ENCODE measurements at regions not wholly inside any gene's neighbourhood (a gene's known extent, or its start where the extent isn't known, plus 50 kb on each side); places are given as distances from the start of the nearest gene placed in this dataset.

GRCh38 chr2:221276033-221276432 is 296.1 kb downstream of the EPHA4 start:
- TF ChIP-seq, protein P1, sequence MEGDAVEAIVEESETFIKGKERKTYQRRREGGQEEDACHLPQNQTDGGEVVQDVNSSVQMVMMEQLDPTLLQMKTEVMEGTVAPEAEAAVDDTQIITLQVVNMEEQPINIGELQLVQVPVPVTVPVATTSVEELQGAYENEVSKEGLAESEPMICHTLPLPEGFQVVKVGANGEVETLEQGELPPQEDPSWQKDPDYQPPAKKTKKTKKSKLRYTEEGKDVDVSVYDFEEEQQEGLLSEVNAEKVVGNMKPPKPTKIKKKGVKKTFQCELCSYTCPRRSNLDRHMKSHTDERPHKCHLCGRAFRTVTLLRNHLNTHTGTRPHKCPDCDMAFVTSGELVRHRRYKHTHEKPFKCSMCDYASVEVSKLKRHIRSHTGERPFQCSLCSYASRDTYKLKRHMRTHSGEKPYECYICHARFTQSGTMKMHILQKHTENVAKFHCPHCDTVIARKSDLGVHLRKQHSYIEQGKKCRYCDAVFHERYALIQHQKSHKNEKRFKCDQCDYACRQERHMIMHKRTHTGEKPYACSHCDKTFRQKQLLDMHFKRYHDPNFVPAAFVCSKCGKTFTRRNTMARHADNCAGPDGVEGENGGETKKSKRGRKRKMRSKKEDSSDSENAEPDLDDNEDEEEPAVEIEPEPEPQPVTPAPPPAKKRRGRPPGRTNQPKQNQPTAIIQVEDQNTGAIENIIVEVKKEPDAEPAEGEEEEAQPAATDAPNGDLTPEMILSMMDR (conservative IDR thresholded peaks at IDR 0.05; ENCODE audit: low read depth, low read length), result no peak
- TF ChIP-seq EZH2phosphoT487 (IDR thresholded peaks at IDR 0.05; ENCODE audit: borderline replicate concordance, low read length) (no peak), EZH2 (IDR thresholded peaks at IDR 0.05; ENCODE audit: low read length, unreplicated experiment) (no peak)
- no peaks in the 10 kb centered on the region for H3K9me2 ChIP-seq (replicated peaks; ENCODE audit: low read length)
- ChIA-PET CTCF (no interaction called here), POLR2A (ENCODE audit: unreplicated experiment) (no interaction called here)
- no TSS peak for BruUV-seq (replicated peaks)
- no peaks in the 10 kb centered on the region for H3K4me1 ChIP-seq (ENCODE audit: insufficient read depth, low read length)
- H3K9ac ChIP-seq (ENCODE audit: low read length), result no peak overlapping the region
- no peak overlapping the region for H3K27ac ChIP-seq (ENCODE audit: low read length)
- no peaks in the 10 kb centered on the region; the same call in none of the 2 replicates for H3K27me3 ChIP-seq (ENCODE audit: low read length)
- intact Hi-C loops (cut with micrococcal nuclease), result no loop called here
- no peaks in the 10 kb centered on the region for H4K20me1 ChIP-seq (ENCODE audit: low read length)
- H3K9me3 ChIP-seq (ENCODE audit: low read length), result no peaks in the 10 kb centered on the region
- no peak overlapping the region for H3K4me3 ChIP-seq (ENCODE audit: low read length)
- H3K4me2 ChIP-seq (ENCODE audit: low read length), result no peak overlapping the region
- no peak for ATAC-seq
- no peaks in the 10 kb centered on the region for H3K79me2 ChIP-seq (ENCODE audit: low read length)
- no peak overlapping the region for H2AFZ ChIP-seq (ENCODE audit: low read length)
- DNase-seq, result no peak
- no peaks in the 10 kb centered on the region for H3K36me3 ChIP-seq (ENCODE audit: low read depth, low read length)
- no peaks in the 10 kb centered on the region for H3F3A ChIP-seq (ENCODE audit: low read length, unreplicated experiment)

- no TSS peak for BruUV-seq (replicated peaks)
- Histone ChIP-seq H3K79me2 (ENCODE audit: low read length) (no peaks in the 10 kb centered on the region), H3K4me2 (ENCODE audit: low read length) (no peak overlapping the region), H2AFZ (ENCODE audit: low read length) (no peak overlapping the region), H3K9me2 (replicated peaks; ENCODE audit: low read length) (no peaks in the 10 kb centered on the region), H3F3A (ENCODE audit: low read length, unreplicated experiment) (no peaks in the 10 kb centered on the region), H3K9me3 (ENCODE audit: low read length) (no peaks in the 10 kb centered on the region), H3K27me3 (ENCODE audit: low read length) (no peaks in the 10 kb centered on the region; the same call in none of the 2 replicates), H3K4me1 (ENCODE audit: insufficient read depth, low read length) (no peaks in the 10 kb centered on the region), H3K36me3 (ENCODE audit: low read depth, low read length) (no peaks in the 10 kb centered on the region), H3K27ac (ENCODE audit: low read length) (no peak overlapping the region), H3K9ac (ENCODE audit: low read length) (no peak overlapping the region), H3K4me3 (ENCODE audit: low read length) (no peak overlapping the region), H4K20me1 (ENCODE audit: low read length) (no peaks in the 10 kb centered on the region)
- ChIA-PET POLR2A (ENCODE audit: unreplicated experiment) (no interaction called here), CTCF (no interaction called here)
- DNase-seq (no peak), ATAC-seq (no peak)
- intact Hi-C loops (cut with micrococcal nuclease), result no loop called here
- TF ChIP-seq EZH2phosphoT487 (IDR thresholded peaks at IDR 0.05; ENCODE audit: borderline replicate concordance, low read length) (no peak), EZH2 (IDR thresholded peaks at IDR 0.05; ENCODE audit: low read length, unreplicated experiment) (no peak)
- TF ChIP-seq, protein P1 (conservative IDR thresholded peaks at IDR 0.05; ENCODE audit: low read depth, low read length), result no peak
Observed at GRCh38 chr2:221276601-221277000, 295.5 kb downstream of the EPHA4 start.

DNA sequence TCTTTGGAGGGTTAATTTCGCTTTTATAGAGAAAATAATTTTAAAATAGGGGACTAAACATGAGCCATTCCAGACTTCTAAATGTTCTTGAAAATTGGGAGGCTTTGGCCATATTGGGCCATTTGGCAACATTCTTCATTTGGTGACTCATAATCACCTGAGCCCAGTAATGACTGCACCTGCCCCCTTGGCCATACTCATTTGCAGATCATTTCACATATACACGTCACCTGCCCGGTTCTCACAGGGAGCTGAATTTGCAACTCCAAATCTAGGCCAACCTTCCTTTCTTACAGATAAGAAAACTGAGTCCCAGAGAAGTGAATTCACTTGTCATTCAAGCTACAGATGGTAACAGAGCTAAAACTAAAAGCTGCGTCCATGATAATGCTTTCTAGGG is 289.7 kb downstream of the EPHA4 start:
- TF ChIP-seq EZH2phosphoT487 (IDR thresholded peaks at IDR 0.05; ENCODE audit: borderline replicate concordance, low read length), result no peak
- TF ChIP-seq EZH2 (IDR thresholded peaks at IDR 0.05; ENCODE audit: low read length, unreplicated experiment), result no peak
- TF ChIP-seq, protein P1 (conservative IDR thresholded peaks at IDR 0.05; ENCODE audit: low read depth, low read length), result no peak
- Histone ChIP-seq H3K4me2 (ENCODE audit: low read length) (no peak overlapping the region), H3K9ac (ENCODE audit: low read length) (no peak overlapping the region), H3K27me3 (ENCODE audit: low read length) (no peaks in the 10 kb centered on the region; the same call in 1 of the 2 replicates), H3K9me3 (ENCODE audit: low read length) (no peaks in the 10 kb centered on the region), H3K4me1 (ENCODE audit: insufficient read depth, low read length) (no peaks in the 10 kb centered on the region), H3K79me2 (ENCODE audit: low read length) (no peaks in the 10 kb centered on the region), H3K36me3 (ENCODE audit: low read depth, low read length) (no peaks in the 10 kb centered on the region), H4K20me1 (ENCODE audit: low read length) (no peaks in the 10 kb centered on the region), H3F3A (ENCODE audit: low read length, unreplicated experiment) (no peaks in the 10 kb centered on the region), H3K9me2 (replicated peaks; ENCODE audit: low read length) (no peaks in the 10 kb centered on the region), H3K27ac (ENCODE audit: low read length) (no peak overlapping the region), H2AFZ (ENCODE audit: low read length) (no peak overlapping the region), H3K4me3 (ENCODE audit: low read length) (no peak overlapping the region)
- ATAC-seq (no peak), DNase-seq (no peak)
- intact Hi-C loops (cut with micrococcal nuclease), result no loop called here
- no TSS peak for BruUV-seq (replicated peaks)
- CTCF ChIA-PET, result no interaction called here
- POLR2A ChIA-PET (ENCODE audit: unreplicated experiment), result no interaction called here
